Iris pigment epithelial cell (primary cell): ENCODE measurements at regions not wholly inside any gene's neighbourhood (a gene's known extent, or its start where the extent isn't known, plus 50 kb on each side); places are given as distances from the start of the nearest gene placed in this dataset.

Experiments used
- DNase-seq: peaks from one replicate; pipeline ENCODE4 v3.0.0-alpha.2; 2011; ENCODE audit warnings: low read depth

DNA sequence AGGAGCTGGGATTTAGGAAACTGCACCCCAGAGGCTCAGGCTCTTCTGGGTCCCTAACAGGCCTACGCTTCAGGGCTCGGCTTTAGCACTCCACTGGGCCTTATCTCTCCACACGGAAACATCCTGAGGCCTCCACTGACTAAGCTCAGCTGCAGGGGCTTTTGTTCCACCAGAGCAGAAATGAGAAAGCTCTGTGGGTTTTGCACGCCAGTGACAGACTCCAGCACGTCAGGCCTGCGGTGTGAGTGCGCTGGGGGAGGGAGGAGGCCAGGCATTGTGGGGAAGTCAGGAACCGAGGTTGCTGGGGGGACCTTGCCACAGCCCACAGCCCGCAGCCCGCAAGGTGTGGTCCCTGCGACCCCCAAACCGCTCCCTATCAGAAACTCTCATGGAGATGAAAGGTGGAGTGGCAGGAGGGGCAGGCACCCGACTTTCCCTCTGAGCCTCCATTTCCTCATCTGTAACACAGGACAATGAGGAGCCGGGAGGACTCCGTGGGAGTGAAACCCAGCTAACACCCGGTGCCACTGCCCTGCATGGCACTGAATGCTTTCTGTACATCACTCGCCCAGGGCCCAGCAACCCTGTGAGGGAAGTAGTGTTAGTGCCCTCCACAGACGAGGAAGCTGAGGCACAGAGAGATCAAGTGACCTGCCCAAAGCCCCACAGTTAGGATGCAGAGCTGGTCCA is 106.5 kb downstream of the TPRA1 start:
- no peak for DNase-seq

DNA sequence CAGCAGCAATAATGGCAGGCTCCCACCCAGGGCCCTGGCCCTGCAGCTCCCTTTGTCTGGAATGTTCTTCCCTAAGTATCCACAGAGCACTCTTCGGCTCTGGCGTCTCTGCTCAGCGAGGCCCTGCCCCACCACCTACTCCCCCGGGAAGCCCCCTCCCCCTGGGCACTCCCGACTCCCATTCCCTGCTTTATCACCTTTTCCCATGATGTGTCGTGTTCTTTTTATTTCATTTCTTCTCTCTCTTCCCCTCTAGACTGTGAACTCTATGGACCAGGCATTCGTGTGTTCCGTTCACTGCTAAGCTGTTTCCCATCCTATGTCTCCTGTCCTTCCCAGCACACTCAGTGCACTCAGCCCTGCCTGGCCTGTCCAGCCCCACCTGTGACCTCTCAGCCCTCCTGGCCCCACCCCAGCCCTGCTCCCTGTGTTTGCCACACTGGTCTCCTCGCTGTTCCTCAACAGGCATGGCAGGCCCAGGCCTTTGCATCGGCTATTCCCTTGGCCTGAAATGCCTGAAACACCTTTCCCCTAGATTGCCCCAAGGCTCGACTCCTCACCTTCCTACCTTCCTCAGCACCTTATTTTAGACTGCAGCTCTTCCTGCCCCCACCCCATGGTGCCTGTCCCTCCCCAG is 107.4 kb downstream of the TPRA1 start:
- DNase-seq: no peak

DNA sequence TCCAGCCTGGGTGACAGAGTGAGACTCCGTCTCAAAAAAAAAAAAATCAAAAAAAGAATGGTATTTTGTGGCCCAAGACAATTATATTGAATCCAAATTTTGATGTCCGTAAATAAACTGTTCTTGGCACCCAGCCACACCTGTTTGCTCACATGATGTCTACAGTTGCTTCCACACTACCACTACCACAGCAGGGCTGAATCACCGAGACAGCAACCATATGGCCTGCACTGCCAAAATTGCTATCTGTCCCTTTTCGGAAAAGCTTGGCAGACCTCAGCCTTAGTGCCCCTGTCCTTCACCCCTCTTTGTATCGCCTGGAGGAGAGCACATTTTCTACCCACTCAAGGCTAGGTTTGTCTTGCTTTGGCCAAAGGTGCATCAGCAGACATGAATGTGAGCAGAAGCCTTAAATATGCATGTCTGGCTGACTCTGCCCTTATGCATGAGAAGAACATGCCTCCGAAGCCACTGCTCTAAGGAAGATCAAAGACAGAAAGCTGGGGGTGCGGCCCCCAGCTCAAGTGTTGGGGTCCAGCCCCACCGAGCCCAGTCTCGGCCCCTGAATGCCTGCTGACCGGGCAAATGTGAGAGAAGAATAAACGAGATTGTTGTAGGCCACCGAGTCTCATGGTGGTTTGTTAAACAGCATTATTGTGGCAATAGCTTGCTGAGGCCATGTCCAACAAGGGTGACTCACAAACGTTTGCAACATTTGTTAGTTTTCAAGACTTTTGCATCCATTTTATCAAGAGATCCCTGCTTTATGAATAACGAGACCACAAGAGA is 108.1 kb downstream of the TPRA1 start:
- DNase-seq: no peak

DNA sequence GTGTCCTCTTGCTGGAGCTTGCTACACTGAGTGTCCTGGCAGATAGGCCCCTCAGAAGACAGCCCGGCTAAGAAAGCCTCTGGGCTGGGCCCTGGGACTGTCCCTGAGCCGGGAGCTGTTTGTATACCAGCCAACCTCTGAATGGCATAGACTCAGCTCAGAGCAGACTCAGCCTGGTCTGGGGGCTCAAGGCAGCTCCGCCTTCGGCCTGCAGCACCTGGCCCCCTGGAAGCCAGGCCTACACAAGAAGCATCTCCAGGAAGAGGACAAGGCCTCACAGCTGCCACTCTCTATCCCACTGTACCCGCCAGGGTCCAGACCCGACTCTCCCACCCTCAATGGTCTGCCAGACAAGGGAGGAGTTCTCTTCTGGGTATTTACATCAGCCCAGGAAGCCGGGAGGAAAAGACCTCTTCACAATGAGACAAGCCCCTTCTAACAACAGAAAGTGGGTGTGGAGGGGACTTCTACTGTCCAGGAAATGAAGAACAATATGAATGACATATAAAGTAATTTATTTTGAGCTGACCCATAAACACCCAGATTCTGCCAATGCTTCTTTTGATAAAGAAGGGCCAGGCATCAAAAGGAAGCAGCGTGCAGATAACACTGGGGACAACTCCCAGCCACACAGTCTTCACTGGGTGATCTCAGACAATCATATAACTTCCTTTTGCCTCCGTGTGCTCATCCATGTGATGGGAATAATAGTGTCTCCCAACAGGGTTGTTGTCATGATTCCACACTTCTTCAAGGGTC is 110.2 kb downstream of the TPRA1 start:
- DNase-seq: no peak

DNA sequence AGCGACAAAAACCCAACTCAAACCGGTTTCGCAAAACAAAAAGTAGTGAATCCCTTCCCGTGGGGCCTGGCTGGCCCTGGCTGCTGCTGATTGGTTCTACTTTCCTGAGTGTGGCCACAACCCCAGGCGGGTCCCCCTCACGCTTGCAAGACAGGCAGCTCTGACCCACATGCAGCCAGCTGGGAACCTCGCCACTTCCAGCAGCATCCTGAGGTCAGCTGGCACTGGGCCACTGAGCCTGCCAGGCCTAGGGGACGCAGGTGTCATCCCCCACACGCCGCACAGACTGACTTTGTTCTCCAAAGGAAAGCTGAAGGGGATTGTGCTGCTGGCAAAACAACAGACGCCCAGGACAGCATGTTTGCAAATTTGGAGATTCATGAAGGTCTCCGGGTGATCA is 111.1 kb downstream of the TPRA1 start:
- DNase-seq: no peak

DNA sequence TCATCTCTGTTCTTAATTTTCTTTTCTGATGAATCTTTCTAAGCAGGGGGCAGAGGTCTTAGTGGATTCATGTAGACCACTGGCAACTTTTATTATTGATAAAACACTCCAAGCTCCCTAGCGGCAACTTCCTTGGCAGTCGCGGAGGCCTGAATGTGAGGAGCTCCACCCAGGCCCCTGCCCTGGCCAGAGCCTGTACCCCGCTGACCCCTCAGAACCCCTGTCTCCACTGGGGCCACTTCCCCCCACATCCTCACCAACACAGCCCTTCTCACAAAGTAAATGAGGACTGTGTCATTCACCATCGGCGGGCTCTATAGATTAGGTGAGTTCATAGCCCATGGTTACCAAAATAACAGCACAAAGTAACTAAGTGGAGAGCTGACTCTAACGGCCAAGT is 111.6 kb downstream of the TPRA1 start:
- DNase-seq: no peak

DNA sequence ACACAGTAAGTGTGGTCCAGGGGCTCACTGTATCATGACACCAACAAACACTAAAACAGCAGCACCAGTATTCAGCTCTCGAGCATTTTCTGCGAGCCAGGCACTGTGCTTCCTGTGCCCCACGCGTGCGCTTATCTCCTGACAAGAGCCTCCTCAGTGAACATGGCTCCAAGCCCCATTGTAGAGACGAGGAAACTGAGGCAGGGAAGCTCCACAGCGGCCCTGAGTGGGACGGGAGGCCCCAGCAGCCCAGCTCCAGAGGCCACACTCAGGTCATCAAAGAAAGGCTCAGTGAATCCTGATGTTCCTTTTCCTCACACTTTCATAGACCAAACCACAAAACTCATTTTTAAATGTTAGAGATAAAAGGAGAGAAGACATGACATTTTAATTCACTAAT is 113.1 kb downstream of the TPRA1 start:
- DNase-seq: no peak

DNA sequence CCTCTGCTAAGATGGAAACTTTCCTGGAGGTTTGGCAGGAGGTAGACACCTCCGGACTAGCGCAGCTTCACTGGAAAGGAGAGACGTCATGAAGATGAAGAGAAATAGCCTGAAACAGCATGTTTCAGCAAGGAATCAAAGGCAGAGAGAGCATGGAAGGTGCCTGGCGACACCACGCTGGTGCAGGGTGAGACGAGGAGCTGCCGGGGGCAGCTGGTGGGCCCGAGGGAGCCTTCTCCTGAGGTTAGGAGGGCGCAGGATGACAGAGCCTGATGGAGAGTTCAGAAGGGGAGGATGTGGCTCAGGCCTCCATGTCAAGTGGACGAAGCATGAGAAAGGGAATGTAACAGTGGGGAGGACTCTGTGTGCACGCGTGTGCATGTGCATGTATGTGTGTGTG is 113.6 kb downstream of the TPRA1 start:
- no peak for DNase-seq

DNA sequence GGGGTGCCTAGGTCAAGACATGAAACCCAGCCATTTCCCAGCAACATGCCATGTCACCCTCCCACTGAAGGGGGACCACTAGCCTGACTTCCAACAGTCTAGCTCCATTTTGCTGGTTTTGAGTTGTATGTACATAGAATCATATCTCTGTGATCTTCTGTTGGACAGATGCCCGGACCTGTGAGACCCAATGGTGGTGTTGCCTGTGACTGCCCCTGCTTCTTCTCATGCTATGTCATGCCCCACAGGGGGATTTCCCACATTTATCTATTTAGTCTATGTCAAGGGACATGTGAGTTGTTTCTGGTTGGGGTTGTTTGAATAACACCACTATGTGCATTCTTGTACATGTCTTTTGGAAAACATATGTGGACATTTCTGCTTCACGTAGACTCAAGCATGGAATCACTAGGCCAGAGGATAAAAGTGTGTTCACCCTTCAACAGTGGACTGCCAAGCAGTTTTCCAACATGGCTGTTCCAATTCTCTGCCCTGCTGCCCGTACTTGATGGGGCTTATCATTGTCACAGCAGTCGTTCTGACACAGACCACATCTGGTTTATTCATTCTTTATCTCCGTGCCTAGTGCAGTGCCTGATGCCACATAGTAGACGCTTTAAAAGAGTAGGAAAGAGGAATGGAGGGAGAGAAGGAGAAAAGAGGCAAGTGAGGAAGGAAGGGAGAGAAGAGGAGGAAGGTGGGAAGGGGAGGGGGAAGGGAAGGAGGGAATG is 114.4 kb downstream of the TPRA1 start:
- DNase-seq: no peak

DNA sequence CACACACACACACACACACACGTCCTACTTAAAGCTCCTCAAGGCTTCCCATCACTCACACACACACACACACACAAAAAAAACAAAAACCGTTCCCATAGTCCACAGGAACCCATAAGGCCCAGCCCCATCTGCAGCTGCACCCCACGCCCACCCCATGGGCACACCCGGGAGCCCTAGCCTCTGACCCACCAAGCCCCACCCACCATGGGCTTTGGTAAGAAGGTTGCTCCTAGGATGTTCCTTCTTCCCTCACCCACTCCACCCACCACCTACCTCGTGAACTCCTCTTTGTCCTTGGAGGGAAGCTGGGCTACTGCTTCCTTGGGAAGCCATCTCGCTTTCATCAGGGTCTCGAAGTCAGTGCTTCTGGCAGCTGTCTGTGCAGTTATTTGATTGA is 115.1 kb downstream of the TPRA1 start:
- DNase-seq: no peak

DNA sequence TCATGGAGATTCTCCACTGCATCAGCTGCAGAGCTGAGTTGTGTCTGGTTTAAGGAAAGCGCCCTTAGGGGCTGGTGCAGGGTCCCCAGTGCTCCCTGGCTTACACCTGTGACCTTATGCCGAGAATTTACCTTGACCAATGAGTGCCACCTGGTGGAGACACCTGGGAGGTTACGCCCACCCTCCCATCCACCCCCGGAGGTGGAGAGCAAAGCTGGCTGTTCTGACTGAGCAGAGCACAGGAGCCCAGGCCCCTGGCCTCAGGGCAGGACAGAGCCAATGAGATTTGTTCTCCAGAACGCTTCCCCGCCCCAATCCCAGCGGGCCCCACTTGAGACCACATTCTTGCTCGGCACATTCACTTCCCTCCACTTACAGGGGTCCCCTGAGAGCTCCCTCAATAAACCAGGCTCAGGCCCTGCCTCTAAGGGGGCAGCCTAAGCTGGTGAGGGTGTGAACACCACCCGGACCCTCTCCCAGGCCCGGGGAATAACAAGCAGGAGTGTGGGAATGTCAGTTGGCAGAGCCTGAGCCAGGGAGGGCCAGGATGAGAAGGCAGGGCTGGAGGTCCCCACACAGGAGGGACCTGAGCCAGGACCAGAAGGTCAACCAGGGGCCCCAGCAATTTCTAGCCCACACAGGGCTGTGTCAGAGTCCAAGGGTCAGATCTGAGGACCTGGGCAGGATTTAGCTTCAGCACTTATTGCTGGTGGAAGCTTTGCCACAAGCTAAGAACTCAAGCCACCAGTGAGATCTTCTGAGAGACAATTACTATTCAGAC is 117.1 kb downstream of the TPRA1 start:
- DNase-seq: no peak

DNA sequence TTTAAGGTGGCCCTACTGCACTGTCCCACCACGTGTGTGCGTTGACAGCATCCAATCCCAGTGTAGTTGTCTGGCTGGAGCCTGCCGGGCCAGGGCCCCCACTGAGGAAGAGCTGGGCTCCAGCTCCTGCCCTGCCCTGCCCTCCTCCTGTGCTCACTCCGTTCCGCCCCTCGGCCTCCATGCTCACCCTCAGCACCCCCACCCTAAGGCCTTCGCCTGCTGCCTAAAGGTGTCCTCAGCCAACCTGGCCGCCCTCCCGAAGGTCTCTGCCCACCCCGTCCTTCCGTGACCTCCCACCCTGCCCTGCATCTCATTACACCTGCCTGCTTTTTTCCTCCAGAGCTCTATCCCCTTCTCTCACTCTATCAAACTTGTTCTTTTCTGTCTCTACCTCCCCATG is 118.0 kb downstream of the TPRA1 start:
- no peak for DNase-seq

DNA sequence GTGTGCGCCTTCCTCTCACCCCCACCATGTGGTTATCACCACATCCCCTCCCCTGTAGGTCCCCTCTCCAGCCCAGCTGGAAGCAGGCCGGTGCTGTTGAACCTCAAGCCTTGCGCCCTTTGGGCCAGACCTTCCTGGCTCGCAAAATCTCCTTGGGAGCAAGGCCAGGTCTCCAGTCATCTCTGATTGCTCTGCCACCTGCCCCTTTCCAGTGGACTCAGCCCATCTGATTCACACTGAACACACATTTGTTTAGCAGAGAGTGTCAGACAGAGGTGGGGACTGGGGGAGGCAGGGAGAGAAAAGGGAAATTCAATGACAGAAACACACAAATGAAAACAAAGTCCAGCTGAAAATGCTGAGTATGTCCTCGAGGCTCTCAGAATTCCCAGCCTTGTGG is 119.4 kb downstream of the TPRA1 start:
- no peak for DNase-seq

DNA sequence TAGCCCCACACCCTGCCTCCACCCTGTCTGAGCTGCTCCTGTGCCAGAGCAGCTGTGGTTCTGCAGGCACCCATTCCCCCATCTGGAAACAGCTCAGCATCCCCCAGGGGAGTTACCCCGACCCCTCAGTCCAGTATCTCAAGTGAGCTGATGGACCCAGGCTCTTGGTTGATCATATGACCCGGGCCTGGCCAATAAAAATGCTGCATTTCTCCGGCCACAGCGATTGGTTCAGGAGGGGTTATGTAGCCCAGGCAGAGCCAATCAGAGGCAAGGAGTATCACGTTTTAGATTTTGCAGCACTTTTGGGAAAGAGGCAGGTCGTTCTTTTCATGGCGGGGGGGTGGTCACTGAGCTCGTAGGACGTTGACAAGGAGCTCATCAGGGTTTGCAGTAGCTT is 120.8 kb downstream of the TPRA1 start:
- DNase-seq: no peak

DNA sequence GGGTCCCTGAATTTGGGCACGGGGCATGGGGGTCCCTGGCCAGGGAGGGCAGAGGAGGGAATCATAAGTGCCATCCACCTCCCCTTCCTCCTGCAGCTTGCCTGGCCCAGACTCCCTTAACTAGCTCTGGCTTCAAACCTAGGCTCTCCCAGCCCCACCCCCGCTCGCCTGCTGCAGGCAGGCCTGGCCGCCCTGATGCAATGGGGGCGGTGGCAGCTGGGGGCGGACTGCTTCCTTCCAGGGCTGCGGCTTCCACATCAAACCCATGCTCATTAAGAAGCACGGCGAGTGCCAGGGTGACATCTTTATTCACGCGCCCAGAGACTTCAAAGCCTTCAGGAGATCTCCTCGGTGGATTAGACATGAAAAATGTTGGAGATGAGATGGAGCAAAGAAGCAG is 123.1 kb downstream of the TPRA1 start:
- no peak for DNase-seq

DNA sequence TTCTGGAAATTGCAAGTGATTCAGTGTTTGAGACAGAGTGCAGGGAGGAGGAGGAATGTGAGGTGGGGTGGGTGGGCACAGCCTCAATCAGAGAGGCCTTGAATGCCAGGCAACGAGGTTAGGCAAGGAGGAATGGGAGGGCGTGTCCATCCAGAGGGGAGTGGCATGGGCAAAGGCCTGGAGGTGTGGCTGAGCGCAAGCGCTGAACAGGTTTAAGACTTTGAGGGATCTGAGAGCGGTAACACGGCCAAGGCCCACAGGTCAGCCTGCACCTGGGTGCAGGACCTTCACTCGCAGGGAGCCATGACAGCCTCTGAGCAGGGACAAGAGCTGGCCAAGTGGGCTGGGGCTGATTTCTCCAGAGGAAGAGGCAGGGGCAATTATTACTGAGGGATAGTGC is 125.9 kb downstream of the TPRA1 start:
- DNase-seq: no peak

DNA sequence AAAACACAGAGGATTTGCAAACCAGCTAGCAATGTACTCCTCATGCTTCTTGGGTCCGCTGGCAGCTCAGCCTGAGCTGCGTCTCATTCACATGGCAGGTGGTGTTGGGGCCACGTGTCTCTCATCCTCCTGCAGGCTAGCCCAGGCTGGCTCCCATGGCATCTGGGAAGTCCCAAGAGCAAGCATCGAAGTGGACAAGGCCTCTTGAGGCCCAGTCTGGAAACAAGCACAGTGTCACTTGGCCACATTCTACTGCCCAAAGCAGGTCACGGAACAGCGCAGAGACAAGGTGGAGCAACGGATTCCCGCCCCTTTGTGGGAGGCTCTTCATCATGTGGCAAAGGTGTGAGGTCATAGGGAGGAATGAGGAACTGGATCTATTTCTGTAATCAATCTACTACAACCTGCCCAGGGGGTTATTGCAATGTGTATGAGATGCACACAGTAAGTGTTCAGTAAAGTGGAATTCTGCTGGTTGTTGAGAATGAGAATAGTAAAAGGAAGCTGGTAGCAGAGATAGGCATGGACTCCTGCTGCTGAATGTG is 128.3 kb downstream of the TPRA1 start:
- no peak for DNase-seq

DNA sequence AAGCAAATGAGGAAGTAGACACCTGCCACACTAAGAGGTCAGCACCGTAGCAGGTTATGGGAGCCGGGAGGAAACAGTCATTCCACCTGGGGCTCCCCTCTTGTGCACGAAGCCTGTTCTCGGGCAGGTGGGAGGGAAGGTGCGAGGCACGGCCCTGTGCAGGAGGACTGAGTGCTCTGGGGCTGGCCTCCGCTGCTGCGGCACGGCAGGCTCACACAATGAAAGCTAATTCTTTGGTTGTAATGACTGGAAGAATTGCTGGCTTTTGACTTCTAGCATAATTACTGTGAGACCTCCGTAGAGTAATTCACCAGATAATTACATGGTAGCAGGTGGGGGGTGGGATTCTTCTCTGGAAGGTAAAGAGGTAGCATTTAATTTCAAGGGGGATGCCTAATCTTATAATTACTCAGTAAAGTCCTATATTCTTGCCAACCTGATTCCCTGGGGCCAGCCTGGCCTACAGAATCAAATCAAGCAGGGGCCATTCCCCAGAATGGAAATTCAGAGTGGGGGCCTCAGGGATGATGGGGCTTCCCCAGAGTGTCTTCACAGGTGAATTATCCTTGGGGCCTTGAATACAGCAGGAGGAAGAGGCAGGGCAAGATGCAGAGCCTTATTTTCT is 129.1 kb downstream of the TPRA1 start:
- no peak for DNase-seq

DNA sequence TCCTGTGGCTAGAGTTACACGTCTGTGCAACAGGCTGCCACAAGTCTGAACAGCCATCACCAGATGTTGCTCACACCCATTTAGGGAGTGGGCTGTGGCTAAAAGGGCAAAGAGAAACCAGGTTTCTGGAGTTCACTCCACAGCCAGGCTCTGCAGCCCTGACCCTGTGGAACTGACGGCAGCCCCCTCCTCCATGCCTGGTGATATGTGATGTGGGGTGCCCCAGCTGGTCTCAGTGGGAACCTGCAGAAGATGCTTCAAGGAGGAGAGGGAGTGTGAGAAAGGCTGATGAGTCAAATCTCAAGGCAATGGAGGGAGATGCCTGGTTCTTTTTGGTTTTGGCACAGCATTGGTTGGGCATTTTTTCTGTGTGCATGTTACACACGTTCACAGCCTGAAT is 130.6 kb downstream of the TPRA1 start:
- DNase-seq: no peak
